Aorta (tissue), 5 donors: ENCODE measurements at regions not wholly inside any gene's neighbourhood (a gene's known extent, or its start where the extent isn't known, plus 50 kb on each side); places are given as distances from the start of the nearest gene placed in this dataset.
"Not testable (repeated sequence)": the region's sequence is repeated elsewhere in the genome, so short reads cannot be mapped to it uniquely, and the experiment has no call there.

Experiments used
- ATAC-seq: fragments of 200-7000 bp; cut with Tn5 transposase; one replicate; pipeline ENCODE4 v1.9.1; 2022; ENCODE audit warnings: moderate library complexity; ENCODE audit not compliant: low FRiP score
- DNase-seq, 2 donors: peaks; one replicate each; pipeline ENCODE4 v3.0.0-alpha.2; 2020
- H3K27ac ChIP-seq, 2 donors: one replicate each; pipeline ENCODE4 v1.5.1; 2013; ENCODE audit warnings: low read length in 2 of 2, mild to moderate bottlenecking in 2 of 2, moderate library complexity in 2 of 2, control low read depth in 1 of 2, inconsistent platforms in 1 of 2, low read depth in 1 of 2
- H3K27me3 ChIP-seq, 2 donors: one replicate each; pipeline ENCODE4 v1.6.1; 2013; ENCODE audit warnings: control low read depth in 1 of 2, low read length in 1 of 2, mild to moderate bottlenecking in 1 of 2, moderate library complexity in 1 of 2; ENCODE audit not compliant: insufficient read depth in 2 of 2, control insufficient read depth in 1 of 2
- H3K36me3 ChIP-seq, 2 donors: one replicate each; pipeline ENCODE4 v1.6.1; 2013; ENCODE audit warnings: control low read depth in 1 of 2, low read length in 1 of 2, mild to moderate bottlenecking in 1 of 2; ENCODE audit not compliant: insufficient read depth in 2 of 2, control insufficient read depth in 1 of 2
- H3K4me1 ChIP-seq, 2 donors: one replicate each; pipeline ENCODE4 v1.6.1; 2013; ENCODE audit warnings: low read length in 2 of 2, control low read depth in 1 of 2, mild to moderate bottlenecking in 1 of 2, moderate library complexity in 1 of 2; ENCODE audit not compliant: insufficient read depth in 2 of 2, control insufficient read depth in 1 of 2
- H3K4me3 ChIP-seq, 2 donors: one replicate each; pipeline ENCODE4 v1.5.1; 2013; ENCODE audit warnings: low read length in 2 of 2, control low read depth in 1 of 2, mild to moderate bottlenecking in 1 of 2
- H3K9me3 ChIP-seq: one replicate; pipeline ENCODE4 v1.6.1; 2013; ENCODE audit warnings: mild to moderate bottlenecking, low read length; ENCODE audit not compliant: control insufficient read depth
- WGBS, 2 donors: extraction: QIAGEN DNeasy Blood & Tissue Kit; methylation state at CpG; one replicate each; pipeline ENCODE4 v1.1.7; 2013; 5-methylcytosine and 5-hydroxymethylcytosine counted together
- intact Hi-C, 2 donors: fragments of 100-400 bp; cut with DNase I; formaldehyde crosslinking; loops; one replicate each; pipeline versions ENCODE4 v1.14.2 to v1.15.0; 2022
- donor health status: healthy with polysubstance abuse.
- donor health status: Bipolar disorder and iron deficiency.
- donor health status: DM: no; HTN: no; CAD: no.
- donor health status: DM: no; HTN: no; CAD: no.
- donor health status: DM: yes; HTN: yes; CAD: no.

DNA sequence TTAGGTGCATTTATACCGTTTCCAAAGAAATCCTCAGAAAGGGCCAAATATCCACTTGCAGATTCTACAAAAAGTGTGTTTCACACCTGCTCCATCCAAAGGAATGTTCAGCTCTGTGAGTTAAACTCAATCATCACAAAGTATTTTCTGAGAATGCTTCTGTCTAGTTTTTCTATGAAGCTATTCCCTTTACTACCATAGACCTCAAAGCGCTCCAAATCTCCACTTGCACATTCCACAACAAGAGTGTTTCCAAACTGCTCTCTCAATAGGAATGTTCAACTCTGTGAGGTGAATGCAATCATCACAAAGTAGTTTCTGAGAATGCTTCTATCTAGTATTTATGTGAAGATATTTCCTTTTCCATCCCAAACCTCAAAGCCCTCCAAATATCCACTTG lies 412.7 kb upstream of the WSB1 start:
- intact Hi-C loops, H3K27me3 ChIP-seq, H3K36me3 ChIP-seq, H3K9me3 ChIP-seq, H3K4me1 ChIP-seq, H3K27ac ChIP-seq, H3K4me3 ChIP-seq, DNase-seq: not testable (repeated sequence)
- ATAC-seq = peak; percentile 10
- WGBS, 2 donors = 89% methylated on average over 1 of the region's 2 CpGs; no CpG with 5 or more reads in 1 of the 2 donors

DNA sequence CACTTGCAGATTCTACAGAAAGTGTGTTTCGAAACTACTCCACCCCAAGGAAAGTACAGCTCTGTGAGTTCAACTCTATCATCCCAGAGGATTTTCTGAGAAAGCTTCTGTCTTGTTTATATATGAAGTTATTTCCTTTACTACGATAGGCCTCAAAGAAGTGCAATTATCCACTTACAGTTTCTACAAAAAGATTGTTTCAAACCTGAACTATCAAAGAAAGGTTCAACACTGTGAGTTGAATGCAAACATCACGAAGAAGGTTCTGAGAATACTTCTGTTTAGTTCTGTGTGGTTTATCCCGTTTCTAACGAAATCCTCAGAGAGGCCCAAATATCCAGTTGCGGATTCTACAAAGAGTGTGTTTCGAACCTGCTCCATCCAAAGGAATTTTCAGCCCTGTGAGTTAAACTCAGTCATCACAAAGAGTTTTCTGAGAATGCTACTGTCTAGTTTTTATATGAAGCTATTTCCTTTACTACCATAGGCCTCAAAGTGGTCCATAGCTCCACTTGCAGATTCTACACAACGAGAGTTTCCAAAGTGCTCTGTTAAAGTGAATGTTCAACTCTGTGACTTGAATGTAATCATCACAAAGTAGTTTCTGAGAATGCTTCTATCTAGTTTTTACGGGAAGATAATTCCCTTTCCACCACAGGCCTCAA lies 411.7 kb upstream of the WSB1 start:
- H3K9me3 ChIP-seq, H3K4me3 ChIP-seq, H3K36me3 ChIP-seq, H3K27ac ChIP-seq, DNase-seq, H3K27me3 ChIP-seq, intact Hi-C loops, H3K4me1 ChIP-seq: not testable (repeated sequence)
- 62 to 68% methylated on average over 4 to 5 of the region's 9 CpGs for WGBS, 2 donors
- ATAC-seq = peak; percentile 95

DNA sequence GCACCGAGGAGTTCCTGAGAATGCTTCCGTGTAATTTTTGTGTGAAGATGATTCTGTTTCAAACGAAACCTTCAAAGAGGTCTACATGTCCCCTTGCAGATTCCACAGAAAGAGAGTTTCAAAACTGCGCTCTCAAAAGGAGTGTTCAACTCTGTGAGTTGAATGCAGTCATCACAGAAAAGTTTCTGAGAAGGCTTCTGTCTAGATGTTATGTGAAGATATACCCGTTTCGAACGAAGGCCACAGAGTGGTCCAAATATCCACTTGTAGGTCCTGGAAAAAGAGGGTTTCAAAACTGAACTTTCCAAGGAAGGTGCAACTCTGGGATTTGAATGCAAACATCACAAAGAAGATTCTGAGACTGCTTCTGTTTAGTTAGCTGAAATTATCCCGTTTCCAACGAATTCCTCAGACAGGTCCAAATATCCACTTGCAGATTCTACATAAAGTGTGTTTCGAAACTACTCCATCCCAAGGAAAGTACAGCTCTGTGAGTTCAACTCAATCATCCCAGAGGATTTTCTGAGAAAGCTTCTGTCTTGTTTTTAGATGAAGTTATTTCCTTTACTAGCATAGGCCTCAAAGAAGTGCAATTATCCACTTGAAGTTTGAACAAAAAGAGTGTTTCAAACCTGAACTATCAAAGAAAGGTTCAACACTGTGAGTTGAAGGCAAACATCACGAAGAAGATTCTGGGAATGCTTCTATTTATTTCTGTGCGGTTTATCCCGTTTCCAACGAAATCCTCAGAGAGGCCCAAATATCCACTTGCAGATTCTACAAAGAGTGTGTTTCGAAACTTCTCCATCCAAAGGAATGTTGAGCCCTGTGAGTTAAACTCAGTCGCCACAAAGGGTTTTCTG lies 409.8 kb upstream of the WSB1 start:
- H3K36me3 ChIP-seq, H3K4me3 ChIP-seq, H3K9me3 ChIP-seq, DNase-seq, intact Hi-C loops, H3K27me3 ChIP-seq, H3K4me1 ChIP-seq, H3K27ac ChIP-seq: not testable (repeated sequence)
- WGBS, 2 donors = 70 to 72% methylated on average over 12 to 13 of the region's 16 CpGs
- ATAC-seq = peak; percentile 66

DNA sequence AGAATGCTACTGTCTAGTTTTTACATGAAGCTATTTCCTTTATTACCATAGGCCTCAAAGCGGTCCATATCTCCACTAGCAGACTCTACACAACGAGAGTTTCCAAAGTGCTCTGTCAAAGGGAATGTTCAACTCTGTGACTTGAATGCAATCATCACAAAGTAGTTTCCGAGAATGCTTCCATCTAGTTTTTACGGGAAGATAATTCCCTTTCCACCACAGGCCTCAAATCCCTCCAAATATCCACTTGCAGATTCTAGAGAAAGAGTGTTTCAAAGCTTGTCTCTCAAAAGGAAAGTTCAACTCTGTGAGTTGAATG lies 409.2 kb upstream of the WSB1 start:
- intact Hi-C loops, H3K27ac ChIP-seq, H3K4me3 ChIP-seq, H3K36me3 ChIP-seq, H3K4me1 ChIP-seq, H3K27me3 ChIP-seq, H3K9me3 ChIP-seq, DNase-seq: not testable (repeated sequence)
- ATAC-seq = peak; percentile 40
- WGBS, 2 donors = 58 to 62% methylated on average over 4 of the region's 4 CpGs

DNA sequence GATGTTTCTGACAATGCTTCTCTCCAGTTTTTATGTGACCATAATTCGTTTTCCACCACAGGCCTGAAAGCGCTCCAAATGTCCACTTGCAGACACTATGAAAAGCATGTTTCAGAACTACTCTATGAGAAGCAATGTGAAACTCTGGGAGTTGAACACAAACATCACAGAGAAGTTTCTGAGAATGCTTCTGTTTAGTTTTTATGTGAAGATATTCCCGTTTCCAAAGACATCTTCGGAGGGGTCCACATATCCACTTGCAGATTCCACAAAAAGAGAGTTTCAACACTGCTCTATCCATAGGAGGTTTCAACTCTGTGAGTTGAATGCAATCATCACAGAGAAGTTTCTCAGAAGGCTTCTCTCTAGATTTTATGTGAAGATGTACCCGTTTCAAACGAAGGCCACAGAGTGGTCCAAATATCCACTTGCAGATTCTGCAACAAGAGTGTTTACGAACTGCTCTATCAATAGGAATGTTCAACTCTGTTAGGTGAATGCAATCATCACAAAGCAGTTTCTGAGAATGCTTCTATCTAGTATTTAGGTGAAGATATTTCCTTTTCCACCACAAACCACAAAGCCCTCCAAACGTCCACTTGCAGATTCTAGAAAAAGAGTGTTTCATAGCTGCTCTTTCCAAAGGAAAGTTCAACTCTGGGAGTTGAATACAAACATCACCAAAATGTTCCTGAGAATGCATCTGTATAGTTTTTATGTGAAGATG lies 408.5 kb upstream of the WSB1 start:
- WGBS, 2 donors = 67 to 68% methylated on average over 8 of the region's 8 CpGs
- H3K36me3 ChIP-seq, intact Hi-C loops, H3K9me3 ChIP-seq, H3K27me3 ChIP-seq, DNase-seq, H3K4me3 ChIP-seq, H3K4me1 ChIP-seq, H3K27ac ChIP-seq: not testable (repeated sequence)
- peak; percentile 65 for ATAC-seq
